H9 (cell line): ENCODE measurements at regions not wholly inside any gene's neighbourhood (a gene's known extent, or its start where the extent isn't known, plus 50 kb on each side); places are given as distances from the start of the nearest gene placed in this dataset.

ENCODE experiments used
- DNase-seq: peaks from one replicate; pipeline ENCODE4 v3.0.0-alpha.2; 2017
- H2AFZ ChIP-seq: one replicate; pipeline ENCODE4 v1.6.1; 2013; ENCODE audit warnings: mild to moderate bottlenecking, low read length, control low read depth, moderate library complexity
- H2AK5ac ChIP-seq: 2 replicates; pipeline ENCODE4 v1.6.1; 2013; ENCODE audit warnings: low read length, control low read depth, mixed read lengths; ENCODE audit not compliant: insufficient read length
- H2BK120ac ChIP-seq: one replicate; pipeline ENCODE4 v1.6.1; 2013; ENCODE audit warnings: low read depth, mild to moderate bottlenecking, low read length, control low read depth, inconsistent platforms; ENCODE audit not compliant: poor library complexity, severe bottlenecking
- H2BK12ac ChIP-seq: 2 replicates; pipeline ENCODE4 v1.6.1; 2013; ENCODE audit warnings: low read length, control low read depth, mixed read lengths, low read depth; ENCODE audit not compliant: insufficient read length
- H2BK15ac ChIP-seq: 2 replicates; pipeline ENCODE4 v1.6.1; 2013; ENCODE audit warnings: low read depth, low read length, control low read depth
- H2BK20ac ChIP-seq: one replicate; pipeline ENCODE4 v1.6.1; 2013; ENCODE audit warnings: low read depth, mild to moderate bottlenecking, low read length, control low read depth, inconsistent platforms; ENCODE audit not compliant: poor library complexity, severe bottlenecking
- H2BK5ac ChIP-seq: 2 replicates; pipeline ENCODE4 v1.6.1; 2013; ENCODE audit warnings: low read length, control low read depth, mixed read lengths; ENCODE audit not compliant: insufficient read length
- H3K14ac ChIP-seq: 2 replicates; pipeline ENCODE4 v1.6.1; 2013; ENCODE audit warnings: low read length, control low read depth; ENCODE audit not compliant: insufficient read depth
- H3K18ac ChIP-seq: 2 replicates; pipeline ENCODE4 v1.6.1; 2013; ENCODE audit warnings: low read depth, mild to moderate bottlenecking, mixed read lengths, low read length, control low read depth; ENCODE audit not compliant: insufficient read length
- H3K23ac ChIP-seq: 2 replicates; pipeline ENCODE4 v1.6.1; 2013; ENCODE audit warnings: low read length, control low read depth, mixed read lengths, low read depth; ENCODE audit not compliant: insufficient read length
- H3K23me2 ChIP-seq: 2 replicates; pipeline ENCODE4 v1.6.1; 2013; ENCODE audit warnings: low read depth, mild to moderate bottlenecking, mixed read lengths, low read length, control low read depth; ENCODE audit not compliant: insufficient read length, poor library complexity, severe bottlenecking
- H3K27ac ChIP-seq: 2 replicates; pipeline ENCODE4 v1.5.1; 2013; ENCODE audit warnings: low read length, control low read depth, mixed read lengths, low read depth; ENCODE audit not compliant: insufficient read length
- H3K27me3 ChIP-seq: 2 replicates; pipeline ENCODE4 v1.6.1; 2013; ENCODE audit warnings: low read length, control low read depth, inconsistent platforms; ENCODE audit not compliant: insufficient read depth
- H3K4ac ChIP-seq: 2 replicates; pipeline ENCODE4 v1.6.1; 2013; ENCODE audit warnings: low read depth, mild to moderate bottlenecking, control low read depth, inconsistent platforms, low read length, moderate library complexity
- H3K4me1 ChIP-seq: 2 replicates; pipeline ENCODE4 v1.6.1; 2013; ENCODE audit warnings: low read length, control low read depth, inconsistent platforms; ENCODE audit not compliant: insufficient read depth
- H3K4me2 ChIP-seq: 2 replicates; pipeline ENCODE4 v1.6.1; 2013; ENCODE audit warnings: low read length, control low read depth, mixed read lengths; ENCODE audit not compliant: insufficient read length, insufficient read depth
- H3K56ac ChIP-seq: 2 replicates; pipeline ENCODE4 v1.6.1; 2013; ENCODE audit warnings: low read depth, mild to moderate bottlenecking, mixed read lengths, low read length, control low read depth; ENCODE audit not compliant: insufficient read length
- H3K79me1 ChIP-seq: 2 replicates; pipeline ENCODE4 v1.6.1; 2013; ENCODE audit warnings: low read depth, mild to moderate bottlenecking, moderate library complexity, low read length, control low read depth, inconsistent platforms; ENCODE audit not compliant: insufficient read depth, poor library complexity, severe bottlenecking
- H3K79me2 ChIP-seq: 2 replicates; pipeline ENCODE4 v1.6.1; 2013; ENCODE audit warnings: low read length, control low read depth, inconsistent platforms; ENCODE audit not compliant: insufficient read depth
- H3K9ac ChIP-seq: 2 replicates; pipeline ENCODE4 v1.6.1; 2013; ENCODE audit warnings: low read length, control low read depth, mixed read lengths; ENCODE audit not compliant: insufficient read length; ENCODE audit errors: extremely low read depth
- H3K9me3 ChIP-seq: one replicate; pipeline ENCODE4 v1.6.1; 2013; ENCODE audit warnings: low read depth, low read length, inconsistent platforms; ENCODE audit not compliant: control insufficient read depth
- H3T11ph ChIP-seq: one replicate; pipeline ENCODE4 v1.6.1; 2013; ENCODE audit warnings: mild to moderate bottlenecking, low read length, control low read depth, inconsistent platforms
- H4K20me1 ChIP-seq: one replicate; pipeline ENCODE4 v1.6.1; 2013; ENCODE audit not compliant: control insufficient read depth, insufficient read length, insufficient read depth
- H4K5ac ChIP-seq: 2 replicates; pipeline ENCODE4 v1.6.1; 2013; ENCODE audit warnings: low read depth, mild to moderate bottlenecking, mixed read lengths, low read length, control low read depth; ENCODE audit not compliant: insufficient read length
- H4K8ac ChIP-seq: replicated peaks from 2 replicates; pipeline ENCODE4 v1.6.1; 2013; ENCODE audit warnings: low read length, control low read depth, mixed read lengths, low read depth; ENCODE audit not compliant: insufficient read length
- H4K91ac ChIP-seq: 2 replicates; pipeline ENCODE4 v1.6.1; 2013; ENCODE audit warnings: low read depth, mild to moderate bottlenecking, moderate library complexity, mixed read lengths, low read length, control low read depth; ENCODE audit not compliant: insufficient read length
- H3K27ac Mint-ChIP-seq, 3 experiments: 2 replicates in 2 of 3; 3 replicates in 1 of 3; pipeline ENCODE4 v1.8.0; 2020 to 2021; ENCODE audit warnings: mixed read lengths in 3 of 3, mild to moderate bottlenecking in 1 of 3, moderate library complexity in 1 of 3
- H3K27me3 Mint-ChIP-seq: 2 replicates; pipeline ENCODE4 v1.8.0; 2021; ENCODE audit warnings: low read depth, mild to moderate bottlenecking, moderate library complexity, mixed read lengths
- H3K36me3 Mint-ChIP-seq, 3 experiments: 2 replicates in 2 of 3; 3 replicates in 1 of 3; pipeline ENCODE4 v1.8.0; 2020 to 2021; ENCODE audit warnings: low read depth in 3 of 3, mixed read lengths in 3 of 3; ENCODE audit not compliant: insufficient read depth in 1 of 3
- H3K4me1 Mint-ChIP-seq, 2 experiments: 2 replicates each; pipeline ENCODE4 v1.8.0; 2020; ENCODE audit warnings: mixed read lengths in 2 of 2
- H3K4me3 Mint-ChIP-seq, 2 experiments: 2 replicates in 1 of 2; 3 replicates in 1 of 2; pipeline ENCODE4 v1.8.0; 2020 to 2021; ENCODE audit warnings: mild to moderate bottlenecking in 2 of 2, mixed read lengths in 2 of 2, moderate library complexity in 1 of 2
- H3K9me3 Mint-ChIP-seq, 2 experiments: 2 replicates in 1 of 2; 3 replicates in 1 of 2; pipeline ENCODE4 v1.8.0; 2020; ENCODE audit warnings: mild to moderate bottlenecking in 2 of 2, mixed read lengths in 2 of 2, moderate library complexity in 1 of 2
- CTCF ChIP-seq: fragments of 200-600 bp; sonication (generic); conservative IDR thresholded peaks from 3 replicates; pipeline ENCODE4 v1.8.0; 2021; ENCODE audit warnings: antibody characterized with exemption, mild to moderate bottlenecking
- WGBS: extraction: QIAGEN DNeasy Blood & Tissue Kit; methylation state at CpG from one replicate; pipeline ENCODE4 v1.1.7; 2013; ENCODE audit warnings: missing lambda C conversion rate, low lambda C conversion rate, mixed read lengths; ENCODE audit not compliant: insufficient read length; ENCODE audit errors: extremely low coverage; 5-methylcytosine and 5-hydroxymethylcytosine counted together

DNA sequence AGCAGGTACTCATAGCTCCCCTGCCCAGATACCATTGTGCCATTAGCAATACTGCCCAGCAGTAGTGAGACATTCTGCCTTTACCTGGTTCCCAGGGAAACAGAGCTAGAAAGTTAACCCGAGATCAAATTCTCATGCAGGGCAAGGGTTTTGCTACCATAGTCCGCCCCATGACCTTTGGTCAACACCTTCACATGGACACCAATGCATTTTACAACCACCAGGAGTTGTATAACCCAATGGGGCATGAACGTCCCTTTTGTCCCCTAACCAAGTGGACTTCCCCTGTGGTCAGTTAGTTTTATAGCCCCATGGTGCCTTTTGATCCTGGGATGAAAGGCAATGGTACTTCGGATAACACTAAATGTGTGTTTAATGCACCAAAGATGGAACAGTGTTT, 151.7 kb upstream of the IQSEC1 start:
- H4K8ac ChIP-seq, result no peak overlapping the region
- H3K56ac ChIP-seq, result no peak overlapping the region
- Mint-ChIP-seq H3K36me3 (no peaks in the 10 kb centered on the region), H3K9me3 (no peaks in the 10 kb centered on the region), H3K4me1 (peaks cover 3 to 12% of the 10 kb centered on the region in 2 experiments; a peak in 3 of 4 replicates), H3K4me3 (no peak overlapping the region), H3K27me3 (no peaks in the 10 kb centered on the region), H3K27ac (no peak overlapping the region)
- H3K27me3 ChIP-seq, result no peaks in the 10 kb centered on the region
- no peaks in the 10 kb centered on the region for H3K9me3 ChIP-seq
- no peak overlapping the region for H2AFZ ChIP-seq
- H2BK15ac ChIP-seq, result no peak overlapping the region
- H3K23ac ChIP-seq, result no peak overlapping the region
- H2BK12ac ChIP-seq, result no peak overlapping the region
- H3K4me2 ChIP-seq, result no peak overlapping the region
- no peak overlapping the region for H3K27ac ChIP-seq
- no peaks in the 10 kb centered on the region for H4K20me1 ChIP-seq
- H3K79me2 ChIP-seq, result no peaks in the 10 kb centered on the region
- no peak overlapping the region for H2BK20ac ChIP-seq
- H3K4me1 ChIP-seq, result no peaks in the 10 kb centered on the region
- no CpG with 5 or more reads among the region's 4 CpGs for WGBS
- no peak overlapping the region for H4K5ac ChIP-seq
- no peak overlapping the region for H3K9ac ChIP-seq
- no peaks in the 10 kb centered on the region for H3K79me1 ChIP-seq
- no peak overlapping the region for H3K18ac ChIP-seq
- H2BK5ac ChIP-seq, result no peak overlapping the region
- no peak for TF ChIP-seq CTCF
- no peak overlapping the region for H3T11ph ChIP-seq
- no peak overlapping the region for H4K91ac ChIP-seq
- no peak overlapping the region for H3K4ac ChIP-seq
- H2AK5ac ChIP-seq, result no peak overlapping the region
- H2BK120ac ChIP-seq, result no peak overlapping the region
- no peak overlapping the region for H3K14ac ChIP-seq
- H3K23me2 ChIP-seq, result no peaks in the 10 kb centered on the region
- DNase-seq, result no peak
